GM23338 (cell line): ENCODE measurements at regions not wholly inside any gene's neighbourhood (a gene's known extent, or its start where the extent isn't known, plus 50 kb on each side); places are given as distances from the start of the nearest gene placed in this dataset.

Experiments
- ATAC-seq: fragments of 200-7000 bp; cut with Tn5 transposase; 3 replicates; pipeline ENCODE4 v1.9.1; 2020
- DNase-seq: peaks from one replicate; pipeline ENCODE4 v3.0.0-alpha.2; 2015; ENCODE audit warnings: low spot score
- H2AFZ ChIP-seq: fragments of 200-600 bp; sonication (generic); 2 replicates; pipeline ENCODE4 v1.8.0; 2016; ENCODE audit warnings: antibody characterized with exemption, mild to moderate bottlenecking, moderate library complexity
- H3F3A ChIP-seq: fragments of 200-600 bp; sonication (generic); replicated peaks from 2 replicates; pipeline ENCODE4 v1.8.0; 2017; ENCODE audit warnings: antibody characterized with exemption, mixed run types, low read depth
- H3K27ac ChIP-seq: fragments of 200-600 bp; sonication (generic); 2 replicates; pipeline ENCODE4 v1.6.1; 2016; ENCODE audit warnings: low read depth
- H3K27me3 ChIP-seq: fragments of 200-600 bp; sonication (generic); 2 replicates; pipeline ENCODE4 v1.8.0; 2016; ENCODE audit warnings: mild to moderate bottlenecking, mixed run types, moderate library complexity; ENCODE audit not compliant: insufficient read depth
- H3K36me3 ChIP-seq: fragments of 200-600 bp; sonication (generic); 2 replicates; pipeline ENCODE4 v1.8.0; 2016; ENCODE audit warnings: mild to moderate bottlenecking; ENCODE audit not compliant: insufficient read depth
- H3K4me1 ChIP-seq: fragments of 200-600 bp; sonication (generic); 2 replicates; pipeline ENCODE4 v1.8.0; 2016; ENCODE audit warnings: mild to moderate bottlenecking, moderate library complexity; ENCODE audit not compliant: insufficient read depth
- H3K4me2 ChIP-seq: fragments of 200-600 bp; sonication (generic); 2 replicates; pipeline ENCODE4 v1.7.1; 2017; ENCODE audit warnings: mixed run types
- H3K4me3 ChIP-seq: fragments of 200-600 bp; sonication (generic); 2 replicates; pipeline ENCODE4 v1.6.1; 2016; ENCODE audit warnings: mixed run types
- H3K79me2 ChIP-seq: fragments of 200-600 bp; sonication (generic); replicated peaks from 2 replicates; pipeline ENCODE4 v1.8.0; 2017; ENCODE audit warnings: mild to moderate bottlenecking; ENCODE audit not compliant: insufficient read depth
- H3K9me2 ChIP-seq: fragments of 200-600 bp; sonication (generic); 2 replicates; pipeline ENCODE4 v1.8.0; 2017; ENCODE audit not compliant: insufficient read depth
- H4K20me1 ChIP-seq: fragments of 200-600 bp; sonication (generic); replicated peaks from 2 replicates; pipeline ENCODE4 v1.8.0; 2017; ENCODE audit warnings: mild to moderate bottlenecking; ENCODE audit not compliant: insufficient read depth
- H3K27ac Mint-ChIP-seq: 2 replicates; pipeline ENCODE4 v1.8.0; 2020; ENCODE audit warnings: inconsistent platforms, mild to moderate bottlenecking, moderate library complexity, mixed read lengths
- H3K27me3 Mint-ChIP-seq: 3 replicates; pipeline ENCODE4 v1.8.0; 2022; ENCODE audit warnings: low read depth, mild to moderate bottlenecking, moderate library complexity, mixed read lengths, inconsistent platforms; ENCODE audit not compliant: insufficient read depth, poor library complexity
- H3K36me3 Mint-ChIP-seq: 3 replicates; pipeline ENCODE4 v1.8.0; 2021; ENCODE audit warnings: low read depth, mild to moderate bottlenecking, inconsistent platforms, moderate library complexity, mixed read lengths
- H3K4me1 Mint-ChIP-seq: 3 replicates; pipeline ENCODE4 v1.8.0; 2020; ENCODE audit warnings: mild to moderate bottlenecking, inconsistent platforms, mixed read lengths
- H3K4me3 Mint-ChIP-seq: 3 replicates; pipeline ENCODE4 v1.8.0; 2021; ENCODE audit warnings: moderate library complexity, mild to moderate bottlenecking, inconsistent platforms, mixed read lengths
- H3K9me3 Mint-ChIP-seq: 3 replicates; pipeline ENCODE4 v1.8.0; 2020; ENCODE audit warnings: moderate library complexity, mild to moderate bottlenecking, inconsistent platforms, mixed read lengths
- NANOG ChIP-seq: IDR thresholded peaks from 2 replicates; pipeline ENCODE4 v1.6.1; 2016; ENCODE audit warnings: antibody characterized with exemption, borderline replicate concordance
- POLR2AphosphoS5 ChIP-seq: IDR thresholded peaks from 2 replicates; pipeline ENCODE4 v1.6.1; 2016; ENCODE audit warnings: antibody characterized with exemption, low read depth
- TF ChIP-seq, protein P1 (sequence below): fragments of 250-450 bp; sonication (Bioruptor Pico); IDR thresholded peaks from 2 replicates; pipeline ENCODE4 v1.5.0; 2020; ENCODE audit warnings: mild to moderate bottlenecking, moderate library complexity
- TF ChIP-seq, protein P2 (sequence below): IDR thresholded peaks from one replicate; pipeline ENCODE4 v1.6.1; 2018; ENCODE audit warnings: antibody characterized with exemption; ENCODE audit not compliant: unreplicated experiment

DNA sequence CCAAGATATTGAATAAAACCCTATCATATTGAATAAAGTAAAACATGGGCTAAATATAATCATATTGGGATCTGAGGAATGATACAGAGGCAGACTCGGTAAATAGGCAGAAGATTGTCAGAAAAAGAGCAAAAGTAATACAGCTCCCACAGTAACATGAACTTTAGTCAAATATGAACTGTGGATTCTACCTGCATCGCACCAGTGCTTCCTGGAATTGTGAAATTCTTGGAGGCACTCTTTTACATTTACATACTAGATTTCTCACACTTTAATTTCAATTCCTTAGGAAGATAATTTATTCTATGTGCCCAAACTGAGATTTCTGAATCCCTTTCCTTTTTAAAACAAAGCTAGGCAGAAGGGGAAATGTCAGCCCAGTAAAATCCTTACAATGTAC lies 325.1 kb upstream of the SLC39A10 start:
- Mint-ChIP-seq H3K36me3 (no peaks in the 10 kb centered on the region), H3K27ac (no peak overlapping the region), H3K4me1 (no peaks in the 10 kb centered on the region), H3K27me3 (peaks cover 5% of the 10 kb centered on the region), H3K9me3 (peaks cover 5% of the 10 kb centered on the region; the same call in 2 of the 3 replicates), H3K4me3 (no peak overlapping the region)
- H3K9me2 ChIP-seq: no peaks in the 10 kb centered on the region
- ATAC-seq (no peak), DNase-seq (no peak)
- H3K4me1 ChIP-seq: no peaks in the 10 kb centered on the region
- no peaks in the 10 kb centered on the region for H3K27me3 ChIP-seq
- no peak overlapping the region for H3K27ac ChIP-seq
- H3K4me3 ChIP-seq: no peak overlapping the region
- H4K20me1 ChIP-seq: no peaks in the 10 kb centered on the region
- no peak overlapping the region for H2AFZ ChIP-seq
- H3K36me3 ChIP-seq: no peaks in the 10 kb centered on the region
- TF ChIP-seq, protein P1, sequence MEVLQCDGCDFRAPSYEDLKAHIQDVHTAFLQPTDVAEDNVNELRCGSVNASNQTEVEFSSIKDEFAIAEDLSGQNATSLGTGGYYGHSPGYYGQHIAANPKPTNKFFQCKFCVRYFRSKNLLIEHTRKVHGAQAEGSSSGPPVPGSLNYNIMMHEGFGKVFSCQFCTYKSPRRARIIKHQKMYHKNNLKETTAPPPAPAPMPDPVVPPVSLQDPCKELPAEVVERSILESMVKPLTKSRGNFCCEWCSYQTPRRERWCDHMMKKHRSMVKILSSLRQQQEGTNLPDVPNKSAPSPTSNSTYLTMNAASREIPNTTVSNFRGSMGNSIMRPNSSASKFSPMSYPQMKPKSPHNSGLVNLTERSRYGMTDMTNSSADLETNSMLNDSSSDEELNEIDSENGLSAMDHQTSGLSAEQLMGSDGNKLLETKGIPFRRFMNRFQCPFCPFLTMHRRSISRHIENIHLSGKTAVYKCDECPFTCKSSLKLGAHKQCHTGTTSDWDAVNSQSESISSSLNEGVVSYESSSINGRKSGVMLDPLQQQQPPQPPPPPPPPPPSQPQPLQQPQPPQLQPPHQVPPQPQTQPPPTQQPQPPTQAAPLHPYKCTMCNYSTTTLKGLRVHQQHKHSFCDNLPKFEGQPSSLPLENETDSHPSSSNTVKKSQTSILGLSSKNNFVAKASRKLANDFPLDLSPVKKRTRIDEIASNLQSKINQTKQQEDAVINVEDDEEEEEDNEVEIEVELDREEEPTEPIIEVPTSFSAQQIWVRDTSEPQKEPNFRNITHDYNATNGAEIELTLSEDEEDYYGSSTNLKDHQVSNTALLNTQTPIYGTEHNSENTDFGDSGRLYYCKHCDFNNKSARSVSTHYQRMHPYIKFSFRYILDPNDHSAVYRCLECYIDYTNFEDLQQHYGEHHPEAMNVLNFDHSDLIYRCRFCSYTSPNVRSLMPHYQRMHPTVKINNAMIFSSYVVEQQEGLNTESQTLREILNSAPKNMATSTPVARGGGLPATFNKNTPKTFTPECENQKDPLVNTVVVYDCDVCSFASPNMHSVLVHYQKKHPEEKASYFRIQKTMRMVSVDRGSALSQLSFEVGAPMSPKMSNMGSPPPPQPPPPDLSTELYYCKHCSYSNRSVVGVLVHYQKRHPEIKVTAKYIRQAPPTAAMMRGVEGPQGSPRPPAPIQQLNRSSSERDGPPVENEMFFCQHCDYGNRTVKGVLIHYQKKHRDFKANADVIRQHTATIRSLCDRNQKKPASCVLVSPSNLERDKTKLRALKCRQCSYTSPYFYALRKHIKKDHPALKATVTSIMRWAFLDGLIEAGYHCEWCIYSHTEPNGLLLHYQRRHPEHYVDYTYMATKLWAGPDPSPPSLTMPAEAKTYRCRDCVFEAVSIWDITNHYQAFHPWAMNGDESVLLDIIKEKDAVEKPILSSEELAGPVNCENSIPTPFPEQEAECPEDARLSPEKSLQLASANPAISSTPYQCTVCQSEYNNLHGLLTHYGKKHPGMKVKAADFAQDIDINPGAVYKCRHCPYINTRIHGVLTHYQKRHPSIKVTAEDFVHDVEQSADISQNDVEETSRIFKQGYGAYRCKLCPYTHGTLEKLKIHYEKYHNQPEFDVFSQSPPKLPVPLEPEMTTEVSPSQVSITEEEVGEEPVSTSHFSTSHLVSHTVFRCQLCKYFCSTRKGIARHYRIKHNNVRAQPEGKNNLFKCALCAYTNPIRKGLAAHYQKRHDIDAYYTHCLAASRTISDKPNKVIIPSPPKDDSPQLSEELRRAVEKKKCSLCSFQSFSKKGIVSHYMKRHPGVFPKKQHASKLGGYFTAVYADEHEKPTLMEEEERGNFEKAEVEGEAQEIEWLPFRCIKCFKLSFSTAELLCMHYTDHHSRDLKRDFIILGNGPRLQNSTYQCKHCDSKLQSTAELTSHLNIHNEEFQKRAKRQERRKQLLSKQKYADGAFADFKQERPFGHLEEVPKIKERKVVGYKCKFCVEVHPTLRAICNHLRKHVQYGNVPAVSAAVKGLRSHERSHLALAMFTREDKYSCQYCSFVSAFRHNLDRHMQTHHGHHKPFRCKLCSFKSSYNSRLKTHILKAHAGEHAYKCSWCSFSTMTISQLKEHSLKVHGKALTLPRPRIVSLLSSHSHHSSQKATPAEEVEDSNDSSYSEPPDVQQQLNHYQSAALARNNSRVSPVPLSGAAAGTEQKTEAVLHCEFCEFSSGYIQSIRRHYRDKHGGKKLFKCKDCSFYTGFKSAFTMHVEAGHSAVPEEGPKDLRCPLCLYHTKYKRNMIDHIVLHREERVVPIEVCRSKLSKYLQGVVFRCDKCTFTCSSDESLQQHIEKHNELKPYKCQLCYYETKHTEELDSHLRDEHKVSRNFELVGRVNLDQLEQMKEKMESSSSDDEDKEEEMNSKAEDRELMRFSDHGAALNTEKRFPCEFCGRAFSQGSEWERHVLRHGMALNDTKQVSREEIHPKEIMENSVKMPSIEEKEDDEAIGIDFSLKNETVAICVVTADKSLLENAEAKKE (CRISPR knock-in tag): no peak
- no peak for TF ChIP-seq POLR2AphosphoS5
- no peak for TF ChIP-seq NANOG
- TF ChIP-seq, protein P2, sequence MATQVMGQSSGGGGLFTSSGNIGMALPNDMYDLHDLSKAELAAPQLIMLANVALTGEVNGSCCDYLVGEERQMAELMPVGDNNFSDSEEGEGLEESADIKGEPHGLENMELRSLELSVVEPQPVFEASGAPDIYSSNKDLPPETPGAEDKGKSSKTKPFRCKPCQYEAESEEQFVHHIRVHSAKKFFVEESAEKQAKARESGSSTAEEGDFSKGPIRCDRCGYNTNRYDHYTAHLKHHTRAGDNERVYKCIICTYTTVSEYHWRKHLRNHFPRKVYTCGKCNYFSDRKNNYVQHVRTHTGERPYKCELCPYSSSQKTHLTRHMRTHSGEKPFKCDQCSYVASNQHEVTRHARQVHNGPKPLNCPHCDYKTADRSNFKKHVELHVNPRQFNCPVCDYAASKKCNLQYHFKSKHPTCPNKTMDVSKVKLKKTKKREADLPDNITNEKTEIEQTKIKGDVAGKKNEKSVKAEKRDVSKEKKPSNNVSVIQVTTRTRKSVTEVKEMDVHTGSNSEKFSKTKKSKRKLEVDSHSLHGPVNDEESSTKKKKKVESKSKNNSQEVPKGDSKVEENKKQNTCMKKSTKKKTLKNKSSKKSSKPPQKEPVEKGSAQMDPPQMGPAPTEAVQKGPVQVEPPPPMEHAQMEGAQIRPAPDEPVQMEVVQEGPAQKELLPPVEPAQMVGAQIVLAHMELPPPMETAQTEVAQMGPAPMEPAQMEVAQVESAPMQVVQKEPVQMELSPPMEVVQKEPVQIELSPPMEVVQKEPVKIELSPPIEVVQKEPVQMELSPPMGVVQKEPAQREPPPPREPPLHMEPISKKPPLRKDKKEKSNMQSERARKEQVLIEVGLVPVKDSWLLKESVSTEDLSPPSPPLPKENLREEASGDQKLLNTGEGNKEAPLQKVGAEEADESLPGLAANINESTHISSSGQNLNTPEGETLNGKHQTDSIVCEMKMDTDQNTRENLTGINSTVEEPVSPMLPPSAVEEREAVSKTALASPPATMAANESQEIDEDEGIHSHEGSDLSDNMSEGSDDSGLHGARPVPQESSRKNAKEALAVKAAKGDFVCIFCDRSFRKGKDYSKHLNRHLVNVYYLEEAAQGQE: no peak
- H3K79me2 ChIP-seq: no peaks in the 10 kb centered on the region
- H3F3A ChIP-seq: no peaks in the 10 kb centered on the region
- H3K4me2 ChIP-seq: no peak overlapping the region
